GM23338 (cell line): ENCODE measurements at regions not wholly inside any gene's neighbourhood (a gene's known extent, or its start where the extent isn't known, plus 50 kb on each side); places are given as distances from the start of the nearest gene placed in this dataset.

Experiments
- ATAC-seq: fragments of 200-7000 bp; cut with Tn5 transposase; 3 replicates; pipeline ENCODE4 v1.9.1; 2020
- DNase-seq: peaks from one replicate; pipeline ENCODE4 v3.0.0-alpha.2; 2015; ENCODE audit warnings: low spot score
- H2AFZ ChIP-seq: fragments of 200-600 bp; sonication (generic); 2 replicates; pipeline ENCODE4 v1.8.0; 2016; ENCODE audit warnings: antibody characterized with exemption, mild to moderate bottlenecking, moderate library complexity
- H3F3A ChIP-seq: fragments of 200-600 bp; sonication (generic); replicated peaks from 2 replicates; pipeline ENCODE4 v1.8.0; 2017; ENCODE audit warnings: antibody characterized with exemption, mixed run types, low read depth
- H3K27ac ChIP-seq: fragments of 200-600 bp; sonication (generic); 2 replicates; pipeline ENCODE4 v1.6.1; 2016; ENCODE audit warnings: low read depth
- H3K27me3 ChIP-seq: fragments of 200-600 bp; sonication (generic); 2 replicates; pipeline ENCODE4 v1.8.0; 2016; ENCODE audit warnings: mild to moderate bottlenecking, mixed run types, moderate library complexity; ENCODE audit not compliant: insufficient read depth
- H3K36me3 ChIP-seq: fragments of 200-600 bp; sonication (generic); 2 replicates; pipeline ENCODE4 v1.8.0; 2016; ENCODE audit warnings: mild to moderate bottlenecking; ENCODE audit not compliant: insufficient read depth
- H3K4me1 ChIP-seq: fragments of 200-600 bp; sonication (generic); 2 replicates; pipeline ENCODE4 v1.8.0; 2016; ENCODE audit warnings: mild to moderate bottlenecking, moderate library complexity; ENCODE audit not compliant: insufficient read depth
- H3K4me2 ChIP-seq: fragments of 200-600 bp; sonication (generic); 2 replicates; pipeline ENCODE4 v1.7.1; 2017; ENCODE audit warnings: mixed run types
- H3K4me3 ChIP-seq: fragments of 200-600 bp; sonication (generic); 2 replicates; pipeline ENCODE4 v1.6.1; 2016; ENCODE audit warnings: mixed run types
- H3K79me2 ChIP-seq: fragments of 200-600 bp; sonication (generic); replicated peaks from 2 replicates; pipeline ENCODE4 v1.8.0; 2017; ENCODE audit warnings: mild to moderate bottlenecking; ENCODE audit not compliant: insufficient read depth
- H3K9me2 ChIP-seq: fragments of 200-600 bp; sonication (generic); 2 replicates; pipeline ENCODE4 v1.8.0; 2017; ENCODE audit not compliant: insufficient read depth
- H4K20me1 ChIP-seq: fragments of 200-600 bp; sonication (generic); replicated peaks from 2 replicates; pipeline ENCODE4 v1.8.0; 2017; ENCODE audit warnings: mild to moderate bottlenecking; ENCODE audit not compliant: insufficient read depth
- H3K27ac Mint-ChIP-seq: 2 replicates; pipeline ENCODE4 v1.8.0; 2020; ENCODE audit warnings: inconsistent platforms, mild to moderate bottlenecking, moderate library complexity, mixed read lengths
- H3K27me3 Mint-ChIP-seq: 3 replicates; pipeline ENCODE4 v1.8.0; 2022; ENCODE audit warnings: low read depth, mild to moderate bottlenecking, moderate library complexity, mixed read lengths, inconsistent platforms; ENCODE audit not compliant: insufficient read depth, poor library complexity
- H3K36me3 Mint-ChIP-seq: 3 replicates; pipeline ENCODE4 v1.8.0; 2021; ENCODE audit warnings: low read depth, mild to moderate bottlenecking, inconsistent platforms, moderate library complexity, mixed read lengths
- H3K4me1 Mint-ChIP-seq: 3 replicates; pipeline ENCODE4 v1.8.0; 2020; ENCODE audit warnings: mild to moderate bottlenecking, inconsistent platforms, mixed read lengths
- H3K4me3 Mint-ChIP-seq: 3 replicates; pipeline ENCODE4 v1.8.0; 2021; ENCODE audit warnings: moderate library complexity, mild to moderate bottlenecking, inconsistent platforms, mixed read lengths
- H3K9me3 Mint-ChIP-seq: 3 replicates; pipeline ENCODE4 v1.8.0; 2020; ENCODE audit warnings: moderate library complexity, mild to moderate bottlenecking, inconsistent platforms, mixed read lengths
- CREB1 ChIP-seq: fragments of 250-450 bp; sonication (Bioruptor Pico); IDR thresholded peaks from 2 replicates; pipeline ENCODE4 v1.5.0; 2020; ENCODE audit warnings: low read depth, mild to moderate bottlenecking, moderate library complexity
- CTCF ChIP-seq, 2 experiments: fragments of 200-600 bp in 1 of 2; sonication (generic) in 1 of 2; conservative IDR thresholded peaks; 2 replicates each; pipeline versions ENCODE4 v1.5.1 to v1.6.1; 2016 to 2017; ENCODE audit warnings: antibody characterized with exemption in 2 of 2, low read depth in 2 of 2, mild to moderate bottlenecking in 2 of 2, moderate library complexity in 1 of 2
- ETS1 ChIP-seq: IDR thresholded peaks from 2 replicates; pipeline ENCODE4 v1.6.1; 2016; ENCODE audit warnings: antibody characterized with exemption
- EZH2 ChIP-seq: fragments of 200-600 bp; sonication (generic); IDR thresholded peaks from one replicate; pipeline ENCODE4 v1.8.0; 2017; ENCODE audit warnings: antibody characterized with exemption, mild to moderate bottlenecking, low read depth; ENCODE audit not compliant: unreplicated experiment
- EZH2phosphoT487 ChIP-seq: fragments of 200-600 bp; sonication (generic); IDR thresholded peaks from one replicate; pipeline ENCODE4 v1.8.1; 2018; ENCODE audit warnings: antibody characterized with exemption; ENCODE audit not compliant: unreplicated experiment
- JUNB ChIP-seq: IDR thresholded peaks from one replicate; pipeline ENCODE4 v1.6.1; 2016; ENCODE audit warnings: antibody characterized with exemption; ENCODE audit not compliant: unreplicated experiment
- NANOG ChIP-seq: IDR thresholded peaks from 2 replicates; pipeline ENCODE4 v1.6.1; 2016; ENCODE audit warnings: antibody characterized with exemption, borderline replicate concordance
- POLR2AphosphoS5 ChIP-seq: IDR thresholded peaks from 2 replicates; pipeline ENCODE4 v1.6.1; 2016; ENCODE audit warnings: antibody characterized with exemption, low read depth
- STAT1 ChIP-seq: IDR thresholded peaks from one replicate; pipeline ENCODE4 v1.6.1; 2016; ENCODE audit warnings: antibody characterized with exemption; ENCODE audit not compliant: unreplicated experiment
- ZNF114 ChIP-seq: fragments of 250-450 bp; sonication (Bioruptor Pico); IDR thresholded peaks from 2 replicates; pipeline ENCODE4 v1.5.0; 2020; ENCODE audit warnings: mild to moderate bottlenecking, moderate library complexity
- ZNF331 ChIP-seq: fragments of 250-450 bp; sonication (Bioruptor Pico); IDR thresholded peaks from 2 replicates; pipeline ENCODE4 v1.5.0; 2020; ENCODE audit warnings: low read depth, mild to moderate bottlenecking, moderate library complexity
- ZNF462 ChIP-seq: fragments of 250-450 bp; sonication (Bioruptor Pico); IDR thresholded peaks from 2 replicates; pipeline ENCODE4 v1.5.0; 2020; ENCODE audit warnings: mild to moderate bottlenecking, moderate library complexity

- no peak for TF ChIP-seq ETS1
- TF ChIP-seq JUNB = no peak
- no peak for TF ChIP-seq STAT1
- TF ChIP-seq CTCF (conservative IDR thresholded peaks at IDR 0.05; ENCODE audit: low read depth in 2 of 2) = no peak
Observed at GRCh38 chrX:68936608-68937007, 107.8 kb downstream of the EFNB1 start (continued).

GRCh38 chrX:68936126-68936525 is 107.3 kb downstream of the EFNB1 start:
- Mint-ChIP-seq H3K27me3 (peaks cover 3% of the 10 kb centered on the region), H3K9me3 (no peaks in the 10 kb centered on the region), H3K4me1 (peaks cover 3% of the 10 kb centered on the region; the same call in 2 of the 3 replicates), H3K27ac (no peak overlapping the region), H3K36me3 (no peaks in the 10 kb centered on the region), H3K4me3 (no peak overlapping the region)
- H4K20me1 ChIP-seq = no peaks in the 10 kb centered on the region
- no peak overlapping the region for H2AFZ ChIP-seq
- H3F3A ChIP-seq = no peaks in the 10 kb centered on the region
- no peak overlapping the region for H3K27ac ChIP-seq
- no peak overlapping the region for H3K4me3 ChIP-seq
- no peaks in the 10 kb centered on the region for H3K79me2 ChIP-seq
- H3K4me1 ChIP-seq = no peaks in the 10 kb centered on the region
- no peak overlapping the region for H3K4me2 ChIP-seq
- no peaks in the 10 kb centered on the region for H3K9me2 ChIP-seq
- ATAC-seq (no peak), DNase-seq (no peak)
- H3K36me3 ChIP-seq = no peaks in the 10 kb centered on the region
- H3K27me3 ChIP-seq = no peaks in the 10 kb centered on the region
- TF ChIP-seq ZNF331 (no peak), ZNF114 (CRISPR knock-in tag) (no peak), NANOG (no peak), STAT1 (no peak), ETS1 (no peak), ZNF462 (no peak), EZH2phosphoT487 (no peak), POLR2AphosphoS5 (no peak), EZH2 (no peak), CREB1 (CRISPR knock-in tag) (no peak), CTCF (conservative IDR thresholded peaks at IDR 0.05; ENCODE audit: low read depth in 2 of 2) (no peak), JUNB (no peak)
